ENCODE measurements at regions not wholly inside any gene's neighbourhood (a gene's known extent, or its start where the extent isn't known, plus 50 kb on each side); places are given as distances from the start of the nearest gene placed in this dataset.

GRCh38 chr2:18376936-18377335, 183.5 kb downstream of the RDH14 start:
- Histone ChIP-seq H3K9me3 (ENCODE audit: control insufficient read depth in 4 of 4, low read length in 3 of 4) (no peaks in the 10 kb centered on the region), H3K27ac (ENCODE audit: low read depth in 1 of 2, low read length in 2 of 2) (no peak overlapping the region), H3K27me3 (ENCODE audit: control insufficient read depth in 4 of 4, insufficient read depth in 4 of 4, low read length in 3 of 4) (no peaks in the 10 kb centered on the region), H3K4me1 (ENCODE audit: control insufficient read depth in 4 of 4, insufficient read depth in 4 of 4, low read length in 3 of 4) (no peaks in the 10 kb centered on the region), H3K4me3 (ENCODE audit: low read depth in 1 of 3, low read length in 3 of 3) (no peak overlapping the region), H3K36me3 (ENCODE audit: control insufficient read depth in 4 of 4, insufficient read depth in 3 of 4, low read depth in 1 of 4, low read length in 3 of 4) (peaks cover 0 to 1% (median 0%) of the 10 kb centered on the region in 4 donors), H3K9ac (ENCODE audit: low read depth in 1 of 2, low read length in 2 of 2) (no peak overlapping the region)
- DNase-seq (ENCODE audit: low spot score): no peak
- TF ChIP-seq REST (IDR thresholded peaks at IDR 0.05): no peak
- no peak for TF ChIP-seq FOXA2 (IDR thresholded peaks at IDR 0.05)
- TF ChIP-seq, protein P1, sequence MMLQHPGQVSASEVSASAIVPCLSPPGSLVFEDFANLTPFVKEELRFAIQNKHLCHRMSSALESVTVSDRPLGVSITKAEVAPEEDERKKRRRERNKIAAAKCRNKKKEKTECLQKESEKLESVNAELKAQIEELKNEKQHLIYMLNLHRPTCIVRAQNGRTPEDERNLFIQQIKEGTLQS (IDR thresholded peaks at IDR 0.05): no peak
- TF ChIP-seq FOXA1 (IDR thresholded peaks at IDR 0.05): no peak
- no peak for TF ChIP-seq RXRA (IDR thresholded peaks at IDR 0.05)
- TF ChIP-seq SP1 (IDR thresholded peaks at IDR 0.05): no peak
- TF ChIP-seq YY1 (IDR thresholded peaks at IDR 0.05): no peak
- no peak for TF ChIP-seq NR2F2 (IDR thresholded peaks at IDR 0.05)
- no peak for TF ChIP-seq GABPA (IDR thresholded peaks at IDR 0.05 in 1 of 2, conservative IDR thresholded peaks at IDR 0.05 in 1 of 2)
- TF ChIP-seq, protein P2, sequence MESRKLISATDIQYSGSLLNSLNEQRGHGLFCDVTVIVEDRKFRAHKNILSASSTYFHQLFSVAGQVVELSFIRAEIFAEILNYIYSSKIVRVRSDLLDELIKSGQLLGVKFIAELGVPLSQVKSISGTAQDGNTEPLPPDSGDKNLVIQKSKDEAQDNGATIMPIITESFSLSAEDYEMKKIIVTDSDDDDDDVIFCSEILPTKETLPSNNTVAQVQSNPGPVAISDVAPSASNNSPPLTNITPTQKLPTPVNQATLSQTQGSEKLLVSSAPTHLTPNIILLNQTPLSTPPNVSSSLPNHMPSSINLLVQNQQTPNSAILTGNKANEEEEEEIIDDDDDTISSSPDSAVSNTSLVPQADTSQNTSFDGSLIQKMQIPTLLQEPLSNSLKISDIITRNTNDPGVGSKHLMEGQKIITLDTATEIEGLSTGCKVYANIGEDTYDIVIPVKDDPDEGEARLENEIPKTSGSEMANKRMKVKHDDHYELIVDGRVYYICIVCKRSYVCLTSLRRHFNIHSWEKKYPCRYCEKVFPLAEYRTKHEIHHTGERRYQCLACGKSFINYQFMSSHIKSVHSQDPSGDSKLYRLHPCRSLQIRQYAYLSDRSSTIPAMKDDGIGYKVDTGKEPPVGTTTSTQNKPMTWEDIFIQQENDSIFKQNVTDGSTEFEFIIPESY (IDR thresholded peaks at IDR 0.05): no peak
- TF ChIP-seq, protein P3, sequence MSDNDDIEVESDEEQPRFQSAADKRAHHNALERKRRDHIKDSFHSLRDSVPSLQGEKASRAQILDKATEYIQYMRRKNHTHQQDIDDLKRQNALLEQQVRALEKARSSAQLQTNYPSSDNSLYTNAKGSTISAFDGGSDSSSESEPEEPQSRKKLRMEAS (IDR thresholded peaks at IDR 0.05): no peak
- TF ChIP-seq CTCF (IDR thresholded peaks at IDR 0.05; ENCODE audit: low read depth, low read length, missing input control): no peak
- no peak for TF ChIP-seq RAD21 (IDR thresholded peaks at IDR 0.05)
- no peak for TF ChIP-seq JUND (IDR thresholded peaks at IDR 0.05)
- no peak for TF ChIP-seq HNF4G (IDR thresholded peaks at IDR 0.05)
- no peak for TF ChIP-seq HNF4A (conservative IDR thresholded peaks at IDR 0.05)
- no peak for TF ChIP-seq TAF1 (conservative IDR thresholded peaks at IDR 0.05)
- 89% methylated on average over 4 of the region's 4 CpGs for WGBS

GRCh38 chr2:18373664-18374063, 186.8 kb downstream of the RDH14 start:
- no peaks in the 10 kb centered on the region for H3K36me3 ChIP-seq (ENCODE audit: control insufficient read depth in 4 of 4, insufficient read depth in 3 of 4, low read depth in 1 of 4, low read length in 3 of 4)
- no peaks in the 10 kb centered on the region for H3K4me1 ChIP-seq (ENCODE audit: control insufficient read depth in 4 of 4, insufficient read depth in 4 of 4, low read length in 3 of 4)
- H3K9ac ChIP-seq (ENCODE audit: low read depth in 1 of 2, low read length in 2 of 2): no peak overlapping the region
- WGBS: 78% methylated on average over 2 of the region's 2 CpGs
- H3K27ac ChIP-seq (ENCODE audit: low read depth in 1 of 2, low read length in 2 of 2): no peak overlapping the region
- H3K9me3 ChIP-seq (ENCODE audit: control insufficient read depth in 4 of 4, low read length in 3 of 4): no peaks in the 10 kb centered on the region
- no peak overlapping the region for H3K4me3 ChIP-seq (ENCODE audit: low read depth in 1 of 3, low read length in 3 of 3)
- DNase-seq (ENCODE audit: low spot score): no peak
- TF ChIP-seq FOXA2 (IDR thresholded peaks at IDR 0.05): no peak
- no peak for TF ChIP-seq YY1 (IDR thresholded peaks at IDR 0.05)
- TF ChIP-seq FOXA1 (IDR thresholded peaks at IDR 0.05): no peak
- no peak for TF ChIP-seq EGR1 (IDR thresholded peaks at IDR 0.05; ENCODE audit: low read depth in 2 of 2)
- no peak for TF ChIP-seq HNF4A (conservative IDR thresholded peaks at IDR 0.05)
- TF ChIP-seq, protein P3 (IDR thresholded peaks at IDR 0.05): no peak
- no peak for TF ChIP-seq TAF1 (conservative IDR thresholded peaks at IDR 0.05)
- TF ChIP-seq, protein P2 (IDR thresholded peaks at IDR 0.05): no peak
- H3K27me3 ChIP-seq (ENCODE audit: control insufficient read depth in 4 of 4, insufficient read depth in 4 of 4, low read length in 3 of 4): no peaks in the 10 kb centered on the region

Measured in liver (tissue), 8 donors.